ENCODE measurements at regions not wholly inside any gene's neighbourhood (a gene's known extent, or its start where the extent isn't known, plus 50 kb on each side); places are given as distances from the start of the nearest gene placed in this dataset.
"Not testable (repeated sequence)": the region's sequence is repeated elsewhere in the genome, so short reads cannot be mapped to it uniquely, and the experiment has no call there.

GRCh38 chr19:28296506-28296905, 916.4 kb downstream of the UQCRFS1 start:
- no peak overlapping the region for H3K4me3 Mint-ChIP-seq
- peaks cover 43% of the 10 kb centered on the region for H3K4me1 Mint-ChIP-seq
- no peak for ATAC-seq
- peaks cover 6% of the 10 kb centered on the region; the same call in 1 of the 2 replicates for H3K9me3 Mint-ChIP-seq
- H3K36me3 Mint-ChIP-seq = no peaks in the 10 kb centered on the region
- H3K27me3 Mint-ChIP-seq (ENCODE audit: low read depth) = no peaks in the 10 kb centered on the region
- TF ChIP-seq ETV6 (CRISPR knock-in tag; IDR thresholded peaks at IDR 0.05) (no peak), ZNF671 (CRISPR knock-in tag; IDR thresholded peaks at IDR 0.05) (no peak), ZNF532 (CRISPR knock-in tag; IDR thresholded peaks at IDR 0.05; ENCODE audit: borderline replicate concordance) (no peak), ESRRA (CRISPR knock-in tag; IDR thresholded peaks at IDR 0.05; ENCODE audit: borderline replicate concordance) (no peak), KAT7 (CRISPR knock-in tag; IDR thresholded peaks at IDR 0.05; ENCODE audit: borderline replicate concordance) (no peak), NR1H2 (CRISPR knock-in tag; IDR thresholded peaks at IDR 0.05) (no peak), FOXK1 (CRISPR knock-in tag; IDR thresholded peaks at IDR 0.05) (no peak), EMX1 (CRISPR knock-in tag; IDR thresholded peaks at IDR 0.05) (no peak), SOX15 (CRISPR knock-in tag; IDR thresholded peaks at IDR 0.05) (no peak), ZBTB21 (CRISPR knock-in tag; IDR thresholded peaks at IDR 0.05; ENCODE audit: borderline replicate concordance) (no peak)
- TF ChIP-seq, protein P1, sequence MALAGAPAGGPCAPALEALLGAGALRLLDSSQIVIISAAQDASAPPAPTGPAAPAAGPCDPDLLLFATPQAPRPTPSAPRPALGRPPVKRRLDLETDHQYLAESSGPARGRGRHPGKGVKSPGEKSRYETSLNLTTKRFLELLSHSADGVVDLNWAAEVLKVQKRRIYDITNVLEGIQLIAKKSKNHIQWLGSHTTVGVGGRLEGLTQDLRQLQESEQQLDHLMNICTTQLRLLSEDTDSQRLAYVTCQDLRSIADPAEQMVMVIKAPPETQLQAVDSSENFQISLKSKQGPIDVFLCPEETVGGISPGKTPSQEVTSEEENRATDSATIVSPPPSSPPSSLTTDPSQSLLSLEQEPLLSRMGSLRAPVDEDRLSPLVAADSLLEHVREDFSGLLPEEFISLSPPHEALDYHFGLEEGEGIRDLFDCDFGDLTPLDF (CRISPR knock-in tag; IDR thresholded peaks at IDR 0.05) = no peak
- TF ChIP-seq, protein P2, sequence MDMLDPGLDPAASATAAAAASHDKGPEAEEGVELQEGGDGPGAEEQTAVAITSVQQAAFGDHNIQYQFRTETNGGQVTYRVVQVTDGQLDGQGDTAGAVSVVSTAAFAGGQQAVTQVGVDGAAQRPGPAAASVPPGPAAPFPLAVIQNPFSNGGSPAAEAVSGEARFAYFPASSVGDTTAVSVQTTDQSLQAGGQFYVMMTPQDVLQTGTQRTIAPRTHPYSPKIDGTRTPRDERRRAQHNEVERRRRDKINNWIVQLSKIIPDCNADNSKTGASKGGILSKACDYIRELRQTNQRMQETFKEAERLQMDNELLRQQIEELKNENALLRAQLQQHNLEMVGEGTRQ (CRISPR knock-in tag; IDR thresholded peaks at IDR 0.05) = no peak
- TF ChIP-seq, protein P3, sequence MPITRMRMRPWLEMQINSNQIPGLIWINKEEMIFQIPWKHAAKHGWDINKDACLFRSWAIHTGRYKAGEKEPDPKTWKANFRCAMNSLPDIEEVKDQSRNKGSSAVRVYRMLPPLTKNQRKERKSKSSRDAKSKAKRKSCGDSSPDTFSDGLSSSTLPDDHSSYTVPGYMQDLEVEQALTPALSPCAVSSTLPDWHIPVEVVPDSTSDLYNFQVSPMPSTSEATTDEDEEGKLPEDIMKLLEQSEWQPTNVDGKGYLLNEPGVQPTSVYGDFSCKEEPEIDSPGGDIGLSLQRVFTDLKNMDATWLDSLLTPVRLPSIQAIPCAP (CRISPR knock-in tag; IDR thresholded peaks at IDR 0.05) = no peak
- ChIA-PET CTCF (interaction anchor here (0.9 to 1.7 kb wide), 2 partner anchors 53 to 279 kb away, joined by 3 to 4 read pairs; no protein-coding TSS in a partner anchor), POLR2A (no interaction called here)
- no peak overlapping the region for H3K27ac Mint-ChIP-seq
- no peak for DNase-seq (ENCODE audit: low spot score)

DNA sequence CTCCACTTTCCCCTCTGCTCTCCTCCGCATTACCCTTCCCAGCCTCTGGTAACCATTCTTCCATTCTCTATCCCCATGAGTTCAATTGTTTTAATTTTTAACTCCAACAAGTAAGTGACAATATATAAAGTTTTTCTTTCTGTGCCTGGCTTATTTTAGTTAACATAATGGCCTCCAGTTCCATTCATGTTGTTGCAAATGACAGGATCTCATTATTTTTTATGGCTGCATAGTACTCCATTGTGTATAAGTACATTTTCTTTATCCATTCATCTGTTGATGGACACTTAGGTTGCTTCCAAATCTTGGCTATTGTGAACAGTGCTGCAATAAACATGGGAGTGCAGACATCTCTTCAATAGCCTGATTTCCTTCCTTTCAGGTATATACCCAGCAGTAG, 918.0 kb downstream of the UQCRFS1 start:
- H3K4me3 Mint-ChIP-seq; POLR2A ChIA-PET; DNase-seq (ENCODE audit: low spot score); ATAC-seq; H3K27ac Mint-ChIP-seq; H3K9me3 Mint-ChIP-seq; H3K36me3 Mint-ChIP-seq; H3K27me3 Mint-ChIP-seq (ENCODE audit: low read depth): not testable (repeated sequence)
- CTCF ChIA-PET = interaction anchor here (1.2 kb wide), 1 partner anchor 54 kb away, joined by 4 read pairs; no protein-coding TSS in a partner anchor
- peaks cover 51% of the 10 kb centered on the region for H3K4me1 Mint-ChIP-seq

GRCh38 chr19:28294395-28294794, 918.6 kb downstream of the UQCRFS1 start:
- Mint-ChIP-seq H3K36me3 (no peaks in the 10 kb centered on the region), H3K27me3 (ENCODE audit: low read depth) (no peaks in the 10 kb centered on the region), H3K27ac (0 out of 2 replicates have a peak overlapping the region, but pooled peaks have one; percentile 69), H3K9me3 (peaks cover 6% of the 10 kb centered on the region; the same call in 1 of the 2 replicates), H3K4me1 (peaks cover 51% of the 10 kb centered on the region), H3K4me3 (no peak overlapping the region)
- ChIA-PET POLR2A (no interaction called here), CTCF (interaction anchor here (1.1 to 1.3 kb wide), 3 partner anchors 53 to 442 kb away, joined by 3 to 5 read pairs (median 4); no protein-coding TSS in a partner anchor)
- DNase-seq (ENCODE audit: low spot score) (no peak), ATAC-seq (no peak)
- TF ChIP-seq ZSCAN18 (CRISPR knock-in tag; IDR thresholded peaks at IDR 0.05) (no peak), GTF2I (CRISPR knock-in tag; conservative IDR thresholded peaks at IDR 0.05) (no peak), SMAD3 (CRISPR knock-in tag; IDR thresholded peaks at IDR 0.05; ENCODE audit: borderline replicate concordance) (no peak), NR2C2 (CRISPR knock-in tag; IDR thresholded peaks at IDR 0.05) (no peak), CREB1 (CRISPR knock-in tag; IDR thresholded peaks at IDR 0.05) (no peak), ETV6 (CRISPR knock-in tag; IDR thresholded peaks at IDR 0.05) (no peak), RELA (CRISPR knock-in tag; IDR thresholded peaks at IDR 0.05; ENCODE audit: borderline replicate concordance) (no peak), KAT7 (CRISPR knock-in tag; IDR thresholded peaks at IDR 0.05; ENCODE audit: borderline replicate concordance) (no peak), NFATC4 (CRISPR knock-in tag; IDR thresholded peaks at IDR 0.05) (no peak), FOXK1 (CRISPR knock-in tag; IDR thresholded peaks at IDR 0.05) (no peak)
- TF ChIP-seq, protein P1 (CRISPR knock-in tag; IDR thresholded peaks at IDR 0.05) = no peak
- TF ChIP-seq, protein P4, sequence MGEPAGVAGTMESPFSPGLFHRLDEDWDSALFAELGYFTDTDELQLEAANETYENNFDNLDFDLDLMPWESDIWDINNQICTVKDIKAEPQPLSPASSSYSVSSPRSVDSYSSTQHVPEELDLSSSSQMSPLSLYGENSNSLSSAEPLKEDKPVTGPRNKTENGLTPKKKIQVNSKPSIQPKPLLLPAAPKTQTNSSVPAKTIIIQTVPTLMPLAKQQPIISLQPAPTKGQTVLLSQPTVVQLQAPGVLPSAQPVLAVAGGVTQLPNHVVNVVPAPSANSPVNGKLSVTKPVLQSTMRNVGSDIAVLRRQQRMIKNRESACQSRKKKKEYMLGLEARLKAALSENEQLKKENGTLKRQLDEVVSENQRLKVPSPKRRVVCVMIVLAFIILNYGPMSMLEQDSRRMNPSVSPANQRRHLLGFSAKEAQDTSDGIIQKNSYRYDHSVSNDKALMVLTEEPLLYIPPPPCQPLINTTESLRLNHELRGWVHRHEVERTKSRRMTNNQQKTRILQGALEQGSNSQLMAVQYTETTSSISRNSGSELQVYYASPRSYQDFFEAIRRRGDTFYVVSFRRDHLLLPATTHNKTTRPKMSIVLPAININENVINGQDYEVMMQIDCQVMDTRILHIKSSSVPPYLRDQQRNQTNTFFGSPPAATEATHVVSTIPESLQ (CRISPR knock-in tag; IDR thresholded peaks at IDR 0.05) = no peak

Data from WTC11 (cell line).